CD4-positive, alpha-beta T cell treated with Interleukin-15 for 4 hours (primary cell): ENCODE measurements at regions not wholly inside any gene's neighbourhood (a gene's known extent, or its start where the extent isn't known, plus 50 kb on each side); places are given as distances from the start of the nearest gene placed in this dataset.

Experiments used
- DNase-seq: peaks from one replicate; pipeline ENCODE4 v3.0.0-alpha.2; 2020; ENCODE audit warnings: low spot score

GRCh38 chr13:33746867-33747266 lies 71.1 kb upstream of the RFC3 start:
- no peak for DNase-seq

GRCh38 chr13:33751151-33751550 lies 66.8 kb upstream of the RFC3 start:
- DNase-seq, result no peak

GRCh38 chr13:33752094-33752493 lies 65.9 kb upstream of the RFC3 start:
- DNase-seq, result no peak

- no peak for DNase-seq
Measured at GRCh38 chr13:33752597-33752996, 65.4 kb upstream of the RFC3 start.

GRCh38 chr13:33756929-33757328 lies 61.0 kb upstream of the RFC3 start:
- no peak for DNase-seq

- no peak for DNase-seq
Measured at GRCh38 chr13:33757713-33758112, 60.2 kb upstream of the RFC3 start.

GRCh38 chr13:33758113-33758512 lies 59.8 kb upstream of the RFC3 start:
- DNase-seq, result no peak

GRCh38 chr13:33761740-33762139 lies 56.2 kb upstream of the RFC3 start:
- no peak for DNase-seq

- no peak for DNase-seq
Measured at GRCh38 chr13:33763021-33763420, 54.9 kb upstream of the RFC3 start.

- DNase-seq, result no peak
Measured at GRCh38 chr13:33764716-33765115, 53.2 kb upstream of the RFC3 start.

GRCh38 chr13:33766329-33767123 lies 51.4 kb upstream of the RFC3 start:
- DNase-seq, result no peak

GRCh38 chr13:33767140-33767539 lies 50.8 kb upstream of the RFC3 start:
- no peak for DNase-seq
